HEK293T (cell line): ENCODE measurements at regions not wholly inside any gene's neighbourhood (a gene's known extent, or its start where the extent isn't known, plus 50 kb on each side); places are given as distances from the start of the nearest gene placed in this dataset.

Source experiments
- BHLHE40 ChIP-seq: fragments of 450-650 bp; IDR thresholded peaks from 2 replicates; pipeline ENCODE4 v1.6.1; 2016; ENCODE audit warnings: mild to moderate bottlenecking, moderate library complexity, borderline replicate concordance
- ELF4 ChIP-seq: fragments of 450-650 bp; IDR thresholded peaks from 2 replicates; pipeline ENCODE4 v1.6.1; 2017; ENCODE audit warnings: antibody characterized with exemption
- FOXA1 ChIP-seq: fragments of 450-650 bp; IDR thresholded peaks from 2 replicates; pipeline ENCODE4 v1.6.1; 2016; ENCODE audit warnings: mild to moderate bottlenecking
- FOXM1 ChIP-seq: fragments of 450-650 bp; IDR thresholded peaks from 2 replicates; pipeline ENCODE4 v1.6.1; 2017; ENCODE audit warnings: mild to moderate bottlenecking, borderline replicate concordance
- LEF1 ChIP-seq: fragments of 450-650 bp; IDR thresholded peaks from 2 replicates; pipeline ENCODE4 v1.6.1; 2017; ENCODE audit warnings: mild to moderate bottlenecking, borderline replicate concordance
- SUZ12 ChIP-seq: fragments of 450-650 bp; IDR thresholded peaks from 2 replicates; pipeline ENCODE4 v1.6.1; 2016; ENCODE audit warnings: mild to moderate bottlenecking
- ZNF384 ChIP-seq: fragments of 450-650 bp; IDR thresholded peaks from 2 replicates; pipeline ENCODE4 v1.6.1; 2016

GRCh38 chr5:89064054-89064453 lies 181.1 kb upstream of the MEF2C start:
- TF ChIP-seq BHLHE40 (no peak), FOXA1 (no peak), ELF4 (no peak), LEF1 (no peak), FOXM1 (no peak), ZNF384 (no peak), SUZ12 (no peak)
